ENCODE measurements at regions not wholly inside any gene's neighbourhood (a gene's known extent, or its start where the extent isn't known, plus 50 kb on each side); places are given as distances from the start of the nearest gene placed in this dataset.

GRCh38 chr17:83178533-83179304 is 99.3 kb downstream of the METRNL start:
- no peak for DNase-seq (ENCODE audit: low read depth)

- no peak for DNase-seq (ENCODE audit: low read depth)
These were observed 100.0 kb downstream of the METRNL start for GRCh38 chr17:83179374-83179773.

GRCh38 chr17:83179811-83180210 is 100.4 kb downstream of the METRNL start:
- DNase-seq (ENCODE audit: low read depth): no peak

- no peak for DNase-seq (ENCODE audit: low read depth)
These were observed 101.0 kb downstream of the METRNL start for GRCh38 chr17:83180264-83180995.

- DNase-seq (ENCODE audit: low read depth): no peak
These were observed 101.6 kb downstream of the METRNL start for GRCh38 chr17:83180996-83181481.

- no peak for DNase-seq (ENCODE audit: low read depth)
These were observed 102.7 kb downstream of the METRNL start for GRCh38 chr17:83181991-83182619.

- no peak for DNase-seq (ENCODE audit: low read depth)
These were observed 103.3 kb downstream of the METRNL start for GRCh38 chr17:83182620-83183101.

- no peak for DNase-seq (ENCODE audit: low read depth)
These were observed 103.9 kb downstream of the METRNL start for GRCh38 chr17:83183145-83183948.

GRCh38 chr17:83183951-83184506 is 104.6 kb downstream of the METRNL start:
- no peak for DNase-seq (ENCODE audit: low read depth)

GRCh38 chr17:83185023-83186002 is 105.9 kb downstream of the METRNL start:
- no peak for DNase-seq (ENCODE audit: low read depth)

- DNase-seq (ENCODE audit: low read depth): no peak
These were observed 106.8 kb downstream of the METRNL start for GRCh38 chr17:83186226-83186625.

GRCh38 chr17:83186751-83187421 is 107.5 kb downstream of the METRNL start:
- no peak for DNase-seq (ENCODE audit: low read depth)

GRCh38 chr17:83187782-83188311 is 108.4 kb downstream of the METRNL start:
- no peak for DNase-seq (ENCODE audit: low read depth)

GRCh38 chr17:83189044-83190003 is 109.9 kb downstream of the METRNL start:
- DNase-seq (ENCODE audit: low read depth): no peak

GRCh38 chr17:83190004-83190385 is 110.6 kb downstream of the METRNL start:
- DNase-seq (ENCODE audit: low read depth): no peak

GRCh38 chr17:83190601-83191387 is 111.4 kb downstream of the METRNL start:
- DNase-seq (ENCODE audit: low read depth): no peak

GRCh38 chr17:83191388-83192160 is 112.2 kb downstream of the METRNL start:
- DNase-seq (ENCODE audit: low read depth): no peak

Measured in stimulated activated CD8-positive, alpha-beta memory T cell treated with anti-CD3 and anti-CD28 coated beads, Interleukin-7, amount 100 ng/mL, for 24 hours (primary cell).